B cell (primary cell): ENCODE measurements at regions not wholly inside any gene's neighbourhood (a gene's known extent, or its start where the extent isn't known, plus 50 kb on each side); places are given as distances from the start of the nearest gene placed in this dataset.

Source experiments
- ATAC-seq: fragments of 200-7000 bp; cut with Tn5 transposase; one replicate; pipeline ENCODE4 v1.10.0; 2021; ENCODE audit warnings: low read depth, mild to moderate bottlenecking, moderate number of reproducible peaks, moderate library complexity
- CTCF ChIA-PET: fragments of 350-600 bp; sonication (Branson Sonifier 250); formaldehyde crosslinking; loops from one replicate; lab custom pipeline; 2021; ENCODE audit warnings: antibody characterized with exemption, inconsistent platforms; lab: Charles Lee
- POLR2A ChIA-PET: fragments of 350-600 bp; sonication (Branson Sonifier 250); formaldehyde crosslinking; loops from one replicate; lab custom pipeline; 2021; ENCODE audit warnings: antibody characterized with exemption; lab: Charles Lee
- DNase-seq: peaks from one replicate; pipeline ENCODE4 v3.0.0; 2013
- H2AFZ ChIP-seq: 2 replicates; pipeline ENCODE4 v1.6.1; 2012; ENCODE audit warnings: mild to moderate bottlenecking, low read depth, low read length; ENCODE audit not compliant: insufficient read depth, poor library complexity, severe bottlenecking
- H3K27ac ChIP-seq, 2 donors: 1 replicate in 1 of 2; 2 replicates in 1 of 2; pipeline ENCODE4 v1.5.1; 2012 to 2013; ENCODE audit warnings: low read length in 2 of 2, mild to moderate bottlenecking in 2 of 2, moderate library complexity in 1 of 2
- H3K27me3 ChIP-seq, 4 experiments: fragments of 200-600 bp in 1 of 4; sonication (generic) in 1 of 4; replicated peaks in 1 of 4; 1 replicate in 2 of 4; 2 replicates in 2 of 4; pipeline versions ENCODE4 v1.6.1 to v1.7.0; 2013 to 2016; ENCODE audit warnings: low read length in 3 of 4, mild to moderate bottlenecking in 2 of 4, mixed read lengths in 1 of 4, moderate library complexity in 1 of 4; ENCODE audit not compliant: insufficient read depth in 4 of 4, control insufficient read depth in 3 of 4; ENCODE audit errors: control extremely low read depth in 1 of 4
- H3K36me3 ChIP-seq, 2 experiments: replicated peaks in 1 of 2; 1 replicate in 1 of 2; 2 replicates in 1 of 2; pipeline versions ENCODE4 v1.6.1 to v1.7.1; 2013; ENCODE audit warnings: low read length in 1 of 2; ENCODE audit not compliant: insufficient read depth in 2 of 2, control insufficient read depth in 1 of 2; ENCODE audit errors: control extremely low read depth in 1 of 2, extremely low read depth in 1 of 2
- H3K4me1 ChIP-seq, 2 donors: fragments of 200-600 bp in 1 of 2; sonication (generic) in 1 of 2; 1 replicate in 1 of 2; 2 replicates in 1 of 2; pipeline versions ENCODE4 v1.5.1 to v1.6.1; 2013 to 2017; ENCODE audit warnings: low read length in 2 of 2; ENCODE audit not compliant: control insufficient read depth in 2 of 2, insufficient read depth in 2 of 2
- H3K4me2 ChIP-seq: replicated peaks from 2 replicates; pipeline ENCODE3; 2012; ENCODE audit warnings: mild to moderate bottlenecking, low read depth, low read length; ENCODE audit not compliant: poor library complexity, severe bottlenecking
- H3K4me3 ChIP-seq, 5 experiments: fragments of 200-600 bp in 1 of 5; sonication (generic) in 1 of 5; 1 replicate in 3 of 5; 2 replicates in 2 of 5; pipeline versions ENCODE4 v1.5.1 to v1.7.0; 2011 to 2016; ENCODE audit warnings: low read length in 4 of 5, mild to moderate bottlenecking in 4 of 5, low read depth in 2 of 5, control low read depth in 1 of 5, moderate library complexity in 1 of 5; ENCODE audit not compliant: insufficient read depth in 1 of 5; ENCODE audit errors: control extremely low read depth in 1 of 5, extremely low read depth in 1 of 5
- H3K79me2 ChIP-seq: fragments of 200-600 bp; sonication (generic); one replicate; pipeline ENCODE4 v1.6.0; 2016; ENCODE audit warnings: low read length; ENCODE audit not compliant: control insufficient read depth, insufficient read depth
- H3K9ac ChIP-seq: fragments of 200-600 bp; sonication (generic); 2 replicates; pipeline ENCODE4 v1.6.1; 2017; ENCODE audit warnings: mild to moderate bottlenecking, low read length, moderate library complexity
- H3K9me3 ChIP-seq, 3 donors: one replicate each; pipeline versions ENCODE4 v1.6.1 to v1.7.1; 2013; ENCODE audit warnings: low read length in 2 of 3; ENCODE audit not compliant: control insufficient read depth in 2 of 3, insufficient read depth in 1 of 3; ENCODE audit errors: control extremely low read depth in 1 of 3
- H4K20me1 ChIP-seq: 2 replicates; pipeline ENCODE4 v1.6.0; 2012; ENCODE audit warnings: mild to moderate bottlenecking, low read length; ENCODE audit not compliant: insufficient read depth, control insufficient read depth, poor library complexity, severe bottlenecking
- H3K27ac Mint-ChIP-seq: one replicate; pipeline ENCODE4 v1.8.0; 2021; ENCODE audit warnings: mixed read lengths
- H3K27me3 Mint-ChIP-seq: one replicate; pipeline ENCODE4 v1.8.0; 2021; ENCODE audit warnings: mixed read lengths
- H3K4me1 Mint-ChIP-seq: one replicate; pipeline ENCODE4 v1.8.0; 2021; ENCODE audit warnings: mixed read lengths
- H3K4me3 Mint-ChIP-seq: one replicate; pipeline ENCODE4 v1.8.0; 2021; ENCODE audit warnings: mixed read lengths
- H3K9me3 Mint-ChIP-seq: one replicate; pipeline ENCODE4 v1.8.0; 2022; ENCODE audit warnings: mixed read lengths; ENCODE audit not compliant: insufficient read depth
- EZH2 ChIP-seq: IDR thresholded peaks from 2 replicates; pipeline ENCODE4 v1.6.1; 2012; ENCODE audit warnings: borderline replicate concordance, low read depth, mild to moderate bottlenecking, moderate library complexity, low read length; ENCODE audit not compliant: insufficient read depth, poor library complexity, severe bottlenecking
- WGBS: methylation state at CpG from one replicate; pipeline ENCODE4 v1.1.5; 2013; ENCODE audit warnings: missing lambda C conversion rate; ENCODE audit not compliant: insufficient coverage; 5-methylcytosine and 5-hydroxymethylcytosine counted together
- intact Hi-C: fragments of 100-400 bp; cut with micrococcal nuclease; formaldehyde crosslinking; loops from one replicate; pipeline ENCODE4 v1.10.0; 2022
- TF ChIP-seq, protein P1 (sequence below): fragments of 200-600 bp; IDR thresholded peaks from one replicate; pipeline ENCODE4 v1.8.0; 2022; ENCODE audit warnings: antibody characterized with exemption, mild to moderate bottlenecking

DNA sequence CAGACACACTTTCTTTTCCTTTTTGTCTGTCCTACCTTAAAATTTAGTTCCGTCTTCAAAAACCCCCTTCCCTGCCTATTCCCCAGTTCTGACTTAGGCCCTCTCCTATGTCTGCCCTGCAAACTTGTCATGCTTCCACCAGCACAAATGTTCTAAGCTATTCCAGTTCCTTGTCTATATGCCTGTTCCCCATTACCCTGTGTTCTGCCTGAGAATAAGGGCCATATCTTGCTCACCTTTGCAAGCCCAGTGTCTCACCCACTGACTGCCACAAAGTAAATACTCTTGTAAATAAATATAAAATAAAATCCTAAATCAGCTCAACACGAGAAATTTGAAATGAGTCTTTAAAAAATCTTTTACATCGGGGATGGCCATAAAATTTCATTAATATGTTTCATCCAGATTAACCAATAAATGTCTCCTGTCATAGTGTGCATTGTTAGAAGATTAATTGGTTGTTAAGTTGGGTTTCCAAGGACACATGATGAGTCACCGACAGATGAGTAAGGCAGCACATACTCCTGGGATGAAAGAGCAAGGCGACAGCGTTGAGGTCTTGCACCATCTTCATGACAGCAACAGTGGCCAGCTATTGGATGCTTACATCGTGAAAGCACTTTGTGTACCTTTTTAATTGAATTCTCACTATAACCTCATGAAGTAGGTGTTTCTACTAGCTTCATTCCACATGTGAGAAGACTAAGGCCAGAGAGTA is 92.6 kb upstream of the NGF start:
- no peaks in the 10 kb centered on the region for H3K79me2 ChIP-seq
- no peak overlapping the region for H3K27ac ChIP-seq
- no peaks in the 10 kb centered on the region for H3K36me3 ChIP-seq
- ATAC-seq (no peak), DNase-seq (no peak)
- ChIA-PET POLR2A (no interaction called here), CTCF (no interaction called here)
- no peak overlapping the region for H2AFZ ChIP-seq
- TF ChIP-seq EZH2, result no peak
- TF ChIP-seq, protein P1, sequence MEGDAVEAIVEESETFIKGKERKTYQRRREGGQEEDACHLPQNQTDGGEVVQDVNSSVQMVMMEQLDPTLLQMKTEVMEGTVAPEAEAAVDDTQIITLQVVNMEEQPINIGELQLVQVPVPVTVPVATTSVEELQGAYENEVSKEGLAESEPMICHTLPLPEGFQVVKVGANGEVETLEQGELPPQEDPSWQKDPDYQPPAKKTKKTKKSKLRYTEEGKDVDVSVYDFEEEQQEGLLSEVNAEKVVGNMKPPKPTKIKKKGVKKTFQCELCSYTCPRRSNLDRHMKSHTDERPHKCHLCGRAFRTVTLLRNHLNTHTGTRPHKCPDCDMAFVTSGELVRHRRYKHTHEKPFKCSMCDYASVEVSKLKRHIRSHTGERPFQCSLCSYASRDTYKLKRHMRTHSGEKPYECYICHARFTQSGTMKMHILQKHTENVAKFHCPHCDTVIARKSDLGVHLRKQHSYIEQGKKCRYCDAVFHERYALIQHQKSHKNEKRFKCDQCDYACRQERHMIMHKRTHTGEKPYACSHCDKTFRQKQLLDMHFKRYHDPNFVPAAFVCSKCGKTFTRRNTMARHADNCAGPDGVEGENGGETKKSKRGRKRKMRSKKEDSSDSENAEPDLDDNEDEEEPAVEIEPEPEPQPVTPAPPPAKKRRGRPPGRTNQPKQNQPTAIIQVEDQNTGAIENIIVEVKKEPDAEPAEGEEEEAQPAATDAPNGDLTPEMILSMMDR, result no peak
- H4K20me1 ChIP-seq, result no peaks in the 10 kb centered on the region
- no peaks in the 10 kb centered on the region for H3K4me1 ChIP-seq
- H3K4me2 ChIP-seq, result no peak overlapping the region
- 96% methylated on average over 5 of the region's 7 CpGs for WGBS
- H3K4me3 ChIP-seq, result no peak overlapping the region
- intact Hi-C loops, result no loop called here
- Mint-ChIP-seq H3K9me3 (no peaks in the 10 kb centered on the region), H3K4me3 (no peak overlapping the region), H3K27ac (no peak overlapping the region), H3K4me1 (no peaks in the 10 kb centered on the region), H3K27me3 (no peaks in the 10 kb centered on the region)
- peaks cover 0 to 2% (median 0%) of the 10 kb centered on the region in 4 experiments for H3K27me3 ChIP-seq
- no peak overlapping the region for H3K9ac ChIP-seq
- H3K9me3 ChIP-seq, result peaks cover 0 to 4% (median 0%) of the 10 kb centered on the region in 3 donors

DNA sequence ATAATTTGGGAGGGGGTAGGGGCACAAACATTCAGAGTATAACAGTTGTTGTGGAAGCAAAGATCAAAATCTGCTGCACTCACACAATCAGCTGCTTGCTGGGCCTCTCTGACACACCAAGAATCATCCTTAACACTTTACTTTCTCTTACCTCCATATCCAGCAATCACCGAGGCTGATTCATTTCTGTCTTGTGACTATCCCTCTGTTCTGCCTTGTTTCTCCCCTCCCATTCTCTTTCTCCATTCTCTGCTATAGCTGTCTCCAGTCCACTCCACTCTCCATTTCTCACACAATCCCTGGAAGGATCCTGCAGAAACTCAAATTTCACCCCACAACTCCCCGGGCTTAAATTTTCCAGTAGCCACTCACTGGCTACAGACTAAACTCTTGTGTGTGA is 91.8 kb upstream of the NGF start:
- 100% methylated on average over 2 of the region's 2 CpGs for WGBS
- Histone ChIP-seq H3K27ac (no peak overlapping the region), H3K27me3 (peaks cover 0 to 2% (median 0%) of the 10 kb centered on the region in 4 experiments), H2AFZ (no peak overlapping the region), H3K9ac (no peak overlapping the region), H3K79me2 (no peaks in the 10 kb centered on the region), H4K20me1 (no peaks in the 10 kb centered on the region), H3K9me3 (peaks cover 0 to 4% (median 0%) of the 10 kb centered on the region in 3 donors), H3K4me2 (no peak overlapping the region), H3K4me3 (no peak overlapping the region), H3K36me3 (no peaks in the 10 kb centered on the region), H3K4me1 (no peaks in the 10 kb centered on the region)
- ATAC-seq (no peak), DNase-seq (no peak)
- Mint-ChIP-seq H3K4me3 (no peak overlapping the region), H3K27me3 (no peaks in the 10 kb centered on the region), H3K4me1 (no peaks in the 10 kb centered on the region), H3K27ac (no peak overlapping the region), H3K9me3 (no peaks in the 10 kb centered on the region)
- POLR2A ChIA-PET, result no interaction called here
- intact Hi-C loops, result no loop called here
- CTCF ChIA-PET, result no interaction called here
- TF ChIP-seq, protein P1, result no peak
- no peak for TF ChIP-seq EZH2
